ENCODE measurements at regions not wholly inside any gene's neighbourhood (a gene's known extent, or its start where the extent isn't known, plus 50 kb on each side); places are given as distances from the start of the nearest gene placed in this dataset.

- Histone ChIP-seq H3K9me1 (ENCODE audit: insufficient read depth, low read length) (no peaks in the 10 kb centered on the region), H2BK15ac (ENCODE audit: low read depth, low read length) (no peak overlapping the region), H4K91ac (ENCODE audit: insufficient read depth, low read depth, low read length) (no peak overlapping the region), H3K27ac (ENCODE audit: insufficient read depth, low read length) (no peak overlapping the region), H3K79me1 (ENCODE audit: low read depth in 1 of 2, low read length in 2 of 2) (no peaks in the 10 kb centered on the region), H2BK20ac (ENCODE audit: low read depth, low read length) (no peak overlapping the region), H3K4me3 (ENCODE audit: insufficient read depth, low read depth, low read length) (no peak overlapping the region), H4K20me1 (ENCODE audit: insufficient read depth, low read length) (no peaks in the 10 kb centered on the region), H3K56ac (ENCODE audit: extremely low read depth, insufficient read depth, low read length) (no peak overlapping the region), H3K4me1 (ENCODE audit: control insufficient read depth, insufficient read depth, low read length) (no peaks in the 10 kb centered on the region), H3K9ac (ENCODE audit: low read depth, low read length) (no peak overlapping the region), H3K4me2 (ENCODE audit: low read depth, low read length) (no peak overlapping the region), H2AK5ac (ENCODE audit: low read depth, low read length) (no peak overlapping the region), H2BK5ac (ENCODE audit: low read depth, low read length, poor library complexity, severe bottlenecking) (no peak overlapping the region), H3K4ac (ENCODE audit: low read depth, low read length) (no peak overlapping the region), H3K36me3 (ENCODE audit: control insufficient read depth, insufficient read depth, low read length) (no peaks in the 10 kb centered on the region), H4K8ac (ENCODE audit: low read depth in 2 of 2, low read length in 2 of 2) (no peak overlapping the region), H3K14ac (replicated peaks; ENCODE audit: low read depth, low read length) (no peak overlapping the region), H2BK120ac (ENCODE audit: low read depth, low read length) (no peak overlapping the region), H4K5ac (ENCODE audit: low read depth, low read length) (no peak overlapping the region), H3K9me3 (ENCODE audit: control insufficient read depth, insufficient read depth, low read length) (peaks cover 14% of the 10 kb centered on the region), H2AFZ (replicated peaks; ENCODE audit: low read length, poor library complexity) (no peak overlapping the region), H3K18ac (ENCODE audit: low read depth, low read length) (no peak overlapping the region), H3K23ac (ENCODE audit: low read depth, low read length) (no peak overlapping the region), H2AK9ac (replicated peaks; ENCODE audit: low read depth, low read length, poor library complexity) (no peak overlapping the region), H3K27me3 (ENCODE audit: control insufficient read depth, insufficient read depth, low read length) (no peaks in the 10 kb centered on the region)
- no peak for ATAC-seq (ENCODE audit: low read depth)
- whole genome bisulfite sequencing, 2 experiments (ENCODE audit: extremely low coverage in 2 of 2, insufficient read length in 1 of 2) = no CpG with 5 or more reads among the region's 1 CpG
- POLR2A ChIA-PET (ENCODE audit: unreplicated experiment) = no interaction called here
- no TSS peak for BruUV-seq (replicated peaks)
- intact Hi-C loops (cut with micrococcal nuclease) = no loop called here
- in situ Hi-C loops (cut with MboI; ENCODE audit: low sequenced_read_pairs) = no loop called here
- CTCF ChIA-PET = interaction anchor here (0.6 kb wide), 1 partner anchor 808 kb away, joined by 4 read pairs; no protein-coding TSS in a partner anchor
- no peak for DNase-seq
- dilution Hi-C loops (cut with HindIII; ENCODE audit: low sequenced_read_pairs, unreplicated experiment) = no loop called here
- TF ChIP-seq CEBPB (IDR thresholded peaks at IDR 0.05; ENCODE audit: low read depth, low read length) = no peak
- no peak for TF ChIP-seq MAFK (IDR thresholded peaks at IDR 0.05; ENCODE audit: low read depth, low read length)
Measured at GRCh38 chr13:82070416-82070815, 1729.5 kb upstream of the SPRY2 start.

Data from IMR-90 (cell line).